ENCODE measurements at regions not wholly inside any gene's neighbourhood (a gene's known extent, or its start where the extent isn't known, plus 50 kb on each side); places are given as distances from the start of the nearest gene placed in this dataset.

DNA sequence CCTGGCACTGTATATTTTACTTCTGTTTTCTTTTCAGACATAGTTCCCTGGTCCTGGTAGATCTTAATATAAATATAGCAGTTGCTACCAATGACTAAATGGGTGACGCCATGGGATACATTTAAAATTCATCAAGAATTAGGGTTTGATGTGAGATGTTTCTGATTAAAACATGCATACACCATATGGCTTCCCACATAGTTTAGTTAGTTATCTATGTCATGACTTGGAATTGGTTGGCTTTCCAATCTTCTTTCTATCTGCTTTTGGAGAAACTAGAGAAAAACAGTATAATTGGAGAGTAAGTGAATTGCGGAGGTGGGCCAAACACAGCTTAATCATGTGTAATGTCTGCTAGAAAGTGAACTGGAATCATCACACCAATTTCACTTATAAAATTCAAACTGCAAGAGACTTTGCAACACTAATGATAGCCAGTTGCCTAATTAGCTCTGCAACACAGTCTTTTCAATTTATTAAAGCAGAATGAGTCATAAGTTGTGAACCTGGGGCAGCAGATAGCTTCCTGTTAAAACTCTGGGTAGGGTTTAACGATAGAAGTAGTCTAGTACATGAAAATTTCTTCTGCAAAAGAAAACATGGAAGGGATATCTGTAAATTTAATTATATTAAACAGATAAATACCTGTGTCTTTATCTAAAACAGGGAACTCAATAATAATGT lies 295.2 kb downstream of the SLC16A7 start:
- H2BK15ac ChIP-seq (ENCODE audit: low read depth, poor library complexity, severe bottlenecking), result no peak overlapping the region
- no peaks in the 10 kb centered on the region for H3K27me3 ChIP-seq (ENCODE audit: control insufficient read depth in 1 of 2, insufficient read depth in 1 of 2, low read length in 2 of 2)
- H3K79me1 ChIP-seq (replicated peaks; ENCODE audit: low read length, poor library complexity, severe bottlenecking), result no peaks in the 10 kb centered on the region
- no peak overlapping the region for H3K4ac ChIP-seq (ENCODE audit: low read depth in 1 of 2, low read length in 2 of 2)
- no peak overlapping the region for H4K91ac ChIP-seq (ENCODE audit: low read length)
- no peak overlapping the region for H3K14ac ChIP-seq (ENCODE audit: low read length in 2 of 2)
- DNase-seq, result no peak
- no peak overlapping the region for H3K27ac ChIP-seq (ENCODE audit: low read length, poor library complexity, severe bottlenecking)
- H3K4me1 ChIP-seq (ENCODE audit: control insufficient read depth, insufficient read depth, low read depth, low read length), result no peaks in the 10 kb centered on the region
- no peak overlapping the region for H3K4me3 ChIP-seq (ENCODE audit: insufficient read depth in 1 of 2, low read depth in 1 of 2, low read length in 2 of 2)
- H2BK12ac ChIP-seq (ENCODE audit: low read length in 2 of 2), result no peak overlapping the region
- H3K23ac ChIP-seq (ENCODE audit: low read length in 2 of 2), result no peak overlapping the region
- no peak overlapping the region for H3K4me2 ChIP-seq (ENCODE audit: low read length, poor library complexity, severe bottlenecking)
- H2AFZ ChIP-seq (ENCODE audit: low read depth, low read length), result no peak overlapping the region
- 92% methylated on average over 2 of the region's 3 CpGs for WGBS
- no peak overlapping the region for H2AK5ac ChIP-seq (ENCODE audit: low read length, severe bottlenecking)
- no peak overlapping the region for H4K8ac ChIP-seq (ENCODE audit: low read length)
- no peaks in the 10 kb centered on the region for H3K36me3 ChIP-seq (ENCODE audit: control insufficient read depth in 1 of 2, insufficient read depth in 2 of 2, low read depth in 1 of 2, low read length in 2 of 2)
- H2BK120ac ChIP-seq (ENCODE audit: low read depth, low read length), result no peak overlapping the region
- no peak overlapping the region for H3K18ac ChIP-seq (ENCODE audit: low read depth in 1 of 2, low read length in 2 of 2)
- H3K9me3 ChIP-seq (ENCODE audit: control insufficient read depth, low read length), result no peaks in the 10 kb centered on the region
- H2BK5ac ChIP-seq (ENCODE audit: low read depth, low read length, poor library complexity, severe bottlenecking), result no peak overlapping the region
- H3K9ac ChIP-seq (ENCODE audit: low read length), result no peak overlapping the region

DNA sequence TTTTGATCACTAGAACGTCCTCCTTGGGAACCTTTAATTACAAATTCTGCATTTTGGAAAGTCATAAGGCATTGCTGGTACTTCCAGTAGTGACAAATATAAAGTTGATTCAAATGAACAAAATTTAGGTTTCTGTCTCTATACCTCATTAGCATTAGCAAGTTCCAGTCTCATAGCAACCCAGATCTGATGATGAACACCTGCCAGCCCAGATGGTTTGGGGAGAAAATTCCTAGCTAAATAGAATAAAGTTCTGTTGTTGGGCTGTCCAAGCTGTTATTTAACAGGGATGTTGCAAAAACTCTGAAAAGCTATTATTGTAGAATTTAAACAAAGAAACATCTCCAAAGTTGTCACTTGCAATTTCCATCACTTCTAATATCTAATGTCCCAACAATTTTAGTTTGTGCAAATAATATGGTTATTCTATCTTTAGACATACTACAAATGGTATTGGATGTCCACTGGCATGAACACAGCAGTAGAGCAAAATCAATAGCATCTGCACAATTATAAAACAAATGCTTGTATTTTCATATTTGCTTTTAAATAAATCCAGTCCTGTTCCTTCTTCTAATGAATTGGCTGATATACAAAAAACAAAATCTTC lies 299.4 kb downstream of the SLC16A7 start:
- no peak overlapping the region for H2BK12ac ChIP-seq (ENCODE audit: low read length in 2 of 2)
- no peak overlapping the region for H2BK15ac ChIP-seq (ENCODE audit: low read depth, poor library complexity, severe bottlenecking)
- H2AK5ac ChIP-seq (ENCODE audit: low read length, severe bottlenecking), result no peak overlapping the region
- H4K8ac ChIP-seq (ENCODE audit: low read length), result no peak overlapping the region
- no CpG with 5 or more reads among the region's 1 CpG for WGBS
- DNase-seq, result no peak
- H3K36me3 ChIP-seq (ENCODE audit: control insufficient read depth in 1 of 2, insufficient read depth in 2 of 2, low read depth in 1 of 2, low read length in 2 of 2), result no peaks in the 10 kb centered on the region
- no peak overlapping the region for H3K4ac ChIP-seq (ENCODE audit: low read depth in 1 of 2, low read length in 2 of 2)
- H3K14ac ChIP-seq (ENCODE audit: low read length in 2 of 2), result no peak overlapping the region
- H3K4me3 ChIP-seq (ENCODE audit: insufficient read depth in 1 of 2, low read depth in 1 of 2, low read length in 2 of 2), result no peak overlapping the region
- H3K9me3 ChIP-seq (ENCODE audit: control insufficient read depth, low read length), result no peaks in the 10 kb centered on the region
- H3K27ac ChIP-seq (ENCODE audit: low read length, poor library complexity, severe bottlenecking), result no peak overlapping the region
- no peak overlapping the region for H3K9ac ChIP-seq (ENCODE audit: low read length)
- H4K91ac ChIP-seq (ENCODE audit: low read length), result no peak overlapping the region
- H3K23ac ChIP-seq (ENCODE audit: low read length in 2 of 2), result no peak overlapping the region
- H3K4me2 ChIP-seq (ENCODE audit: low read length, poor library complexity, severe bottlenecking), result no peak overlapping the region
- no peak overlapping the region for H2AFZ ChIP-seq (ENCODE audit: low read depth, low read length)
- no peak overlapping the region for H3K18ac ChIP-seq (ENCODE audit: low read depth in 1 of 2, low read length in 2 of 2)
- no peaks in the 10 kb centered on the region for H3K79me1 ChIP-seq (replicated peaks; ENCODE audit: low read length, poor library complexity, severe bottlenecking)
- H3K4me1 ChIP-seq (ENCODE audit: control insufficient read depth, insufficient read depth, low read depth, low read length), result no peaks in the 10 kb centered on the region
- H2BK5ac ChIP-seq (ENCODE audit: low read depth, low read length, poor library complexity, severe bottlenecking), result no peak overlapping the region
- no peak overlapping the region for H2BK120ac ChIP-seq (ENCODE audit: low read depth, low read length)
- H3K27me3 ChIP-seq (ENCODE audit: control insufficient read depth in 1 of 2, insufficient read depth in 1 of 2, low read length in 2 of 2), result no peaks in the 10 kb centered on the region

DNA sequence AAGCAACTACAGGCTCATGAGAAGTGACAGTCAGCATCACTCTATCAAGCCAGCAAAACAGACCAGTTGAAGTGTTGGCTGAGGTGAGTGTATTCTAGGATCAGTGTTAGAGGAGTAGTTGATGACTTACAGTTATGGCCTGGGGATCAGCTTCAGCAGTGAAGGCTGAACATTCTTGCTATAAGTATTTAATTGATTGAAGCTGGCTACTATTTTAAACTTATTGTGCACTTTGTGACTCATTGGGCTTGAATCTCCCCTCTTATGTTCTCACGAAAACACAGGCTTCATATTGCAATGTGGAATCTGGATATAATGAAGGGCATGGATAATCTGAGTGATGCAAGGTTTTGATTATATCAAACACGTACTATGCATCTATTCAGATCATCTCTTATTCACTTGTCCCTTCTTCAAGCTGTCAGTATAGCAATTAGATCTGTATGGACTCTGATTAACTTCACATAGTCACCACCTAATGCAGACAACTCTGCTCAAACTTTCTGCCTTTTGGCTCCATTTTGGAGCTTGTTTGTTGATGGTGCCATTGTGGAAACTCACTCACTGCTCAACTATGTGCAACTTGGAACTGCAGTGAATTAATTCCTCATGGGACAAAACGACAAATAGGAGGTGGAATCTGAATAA lies 309.2 kb downstream of the SLC16A7 start:
- WGBS, result 38% methylated on average over 1 of the region's 3 CpGs
- Histone ChIP-seq H3K18ac (ENCODE audit: low read depth in 1 of 2, low read length in 2 of 2) (no peak overlapping the region), H4K8ac (ENCODE audit: low read length) (no peak overlapping the region), H3K27me3 (ENCODE audit: control insufficient read depth in 1 of 2, insufficient read depth in 1 of 2, low read length in 2 of 2) (no peaks in the 10 kb centered on the region), H3K14ac (ENCODE audit: low read length in 2 of 2) (no peak overlapping the region), H3K23ac (ENCODE audit: low read length in 2 of 2) (no peak overlapping the region), H2BK5ac (ENCODE audit: low read depth, low read length, poor library complexity, severe bottlenecking) (no peak overlapping the region), H4K91ac (ENCODE audit: low read length) (no peak overlapping the region), H3K36me3 (ENCODE audit: control insufficient read depth in 1 of 2, insufficient read depth in 2 of 2, low read depth in 1 of 2, low read length in 2 of 2) (no peaks in the 10 kb centered on the region), H3K27ac (ENCODE audit: low read length, poor library complexity, severe bottlenecking) (no peak overlapping the region), H3K4me3 (ENCODE audit: insufficient read depth in 1 of 2, low read depth in 1 of 2, low read length in 2 of 2) (peak overlapping the region in 1 of 2 experiments; percentile 38), H2BK120ac (ENCODE audit: low read depth, low read length) (no peak overlapping the region), H3K4ac (ENCODE audit: low read depth in 1 of 2, low read length in 2 of 2) (no peak overlapping the region), H3K79me1 (replicated peaks; ENCODE audit: low read length, poor library complexity, severe bottlenecking) (no peaks in the 10 kb centered on the region), H3K4me2 (ENCODE audit: low read length, poor library complexity, severe bottlenecking) (no peak overlapping the region), H2BK12ac (ENCODE audit: low read length in 2 of 2) (no peak overlapping the region), H3K9me3 (ENCODE audit: control insufficient read depth, low read length) (no peaks in the 10 kb centered on the region), H2AFZ (ENCODE audit: low read depth, low read length) (no peak overlapping the region), H2AK5ac (ENCODE audit: low read length, severe bottlenecking) (no peak overlapping the region), H2BK15ac (ENCODE audit: low read depth, poor library complexity, severe bottlenecking) (no peak overlapping the region), H3K4me1 (ENCODE audit: control insufficient read depth, insufficient read depth, low read depth, low read length) (no peaks in the 10 kb centered on the region), H3K9ac (ENCODE audit: low read length) (no peak overlapping the region)
- DNase-seq, result no peak

DNA sequence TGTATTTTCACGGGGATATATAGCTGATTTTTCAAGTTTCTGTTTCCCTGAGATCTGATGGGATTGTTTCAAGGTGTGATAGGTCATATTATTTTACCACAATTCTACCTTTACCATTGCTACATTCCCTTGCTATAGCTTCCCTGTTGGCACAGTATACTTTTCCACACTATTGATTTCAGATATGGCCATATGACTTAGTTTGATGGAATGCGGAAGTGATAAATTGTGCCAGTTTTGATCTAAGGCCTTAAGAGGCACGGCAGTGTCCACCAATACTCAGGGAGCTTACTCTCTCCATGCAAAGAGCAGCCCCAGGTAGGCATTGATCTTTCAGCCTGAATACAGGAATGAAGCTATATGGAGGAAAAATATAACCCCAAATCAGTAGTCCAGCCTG lies 315.7 kb downstream of the SLC16A7 start:
- Histone ChIP-seq H3K79me1 (replicated peaks; ENCODE audit: low read length, poor library complexity, severe bottlenecking) (no peaks in the 10 kb centered on the region), H3K27me3 (ENCODE audit: control insufficient read depth in 1 of 2, insufficient read depth in 1 of 2, low read length in 2 of 2) (no peaks in the 10 kb centered on the region), H4K91ac (ENCODE audit: low read length) (no peak overlapping the region), H2BK5ac (ENCODE audit: low read depth, low read length, poor library complexity, severe bottlenecking) (no peak overlapping the region), H2AK5ac (ENCODE audit: low read length, severe bottlenecking) (no peak overlapping the region), H2BK120ac (ENCODE audit: low read depth, low read length) (no peak overlapping the region), H3K18ac (ENCODE audit: low read depth in 1 of 2, low read length in 2 of 2) (no peak overlapping the region), H3K4ac (ENCODE audit: low read depth in 1 of 2, low read length in 2 of 2) (no peak overlapping the region), H3K36me3 (ENCODE audit: control insufficient read depth in 1 of 2, insufficient read depth in 2 of 2, low read depth in 1 of 2, low read length in 2 of 2) (no peaks in the 10 kb centered on the region), H3K4me2 (ENCODE audit: low read length, poor library complexity, severe bottlenecking) (no peak overlapping the region), H2BK12ac (ENCODE audit: low read length in 2 of 2) (no peak overlapping the region), H2AFZ (ENCODE audit: low read depth, low read length) (no peak overlapping the region), H2BK15ac (ENCODE audit: low read depth, poor library complexity, severe bottlenecking) (no peak overlapping the region), H4K8ac (ENCODE audit: low read length) (no peak overlapping the region), H3K23ac (ENCODE audit: low read length in 2 of 2) (no peak overlapping the region), H3K9ac (ENCODE audit: low read length) (no peak overlapping the region), H3K4me1 (ENCODE audit: control insufficient read depth, insufficient read depth, low read depth, low read length) (no peaks in the 10 kb centered on the region), H3K9me3 (ENCODE audit: control insufficient read depth, low read length) (no peaks in the 10 kb centered on the region), H3K14ac (ENCODE audit: low read length in 2 of 2) (no peak overlapping the region), H3K4me3 (ENCODE audit: insufficient read depth in 1 of 2, low read depth in 1 of 2, low read length in 2 of 2) (no peak overlapping the region), H3K27ac (ENCODE audit: low read length, poor library complexity, severe bottlenecking) (no peak overlapping the region)
- no peak for DNase-seq
- WGBS, result 81% methylated on average over 2 of the region's 3 CpGs

Measured in mesenchymal stem cell (in vitro differentiated cells and primary cell).